ENCODE measurements at regions not wholly inside any gene's neighbourhood (a gene's known extent, or its start where the extent isn't known, plus 50 kb on each side); places are given as distances from the start of the nearest gene placed in this dataset.

DNA sequence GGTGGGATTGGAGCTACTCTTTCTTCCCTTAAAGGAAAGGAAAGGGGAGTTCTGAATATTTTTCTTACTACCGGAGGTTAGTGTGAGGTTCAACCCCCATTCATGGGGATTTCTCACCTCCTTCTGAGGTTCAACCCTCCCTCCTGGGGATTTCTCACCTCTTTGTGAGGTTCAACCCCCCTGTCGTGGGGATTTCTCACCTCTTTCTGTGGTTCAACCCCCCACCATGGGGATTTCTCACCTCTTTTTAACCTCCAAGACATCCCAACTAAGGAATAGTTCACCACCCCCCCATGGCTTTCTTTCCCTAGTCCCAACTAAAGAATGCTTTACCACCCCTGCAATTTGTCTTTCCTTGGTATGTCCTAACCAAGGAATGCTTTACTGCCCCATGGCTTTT is 520.3 kb downstream of the EDEM1 start:
- TF ChIP-seq, protein P1, sequence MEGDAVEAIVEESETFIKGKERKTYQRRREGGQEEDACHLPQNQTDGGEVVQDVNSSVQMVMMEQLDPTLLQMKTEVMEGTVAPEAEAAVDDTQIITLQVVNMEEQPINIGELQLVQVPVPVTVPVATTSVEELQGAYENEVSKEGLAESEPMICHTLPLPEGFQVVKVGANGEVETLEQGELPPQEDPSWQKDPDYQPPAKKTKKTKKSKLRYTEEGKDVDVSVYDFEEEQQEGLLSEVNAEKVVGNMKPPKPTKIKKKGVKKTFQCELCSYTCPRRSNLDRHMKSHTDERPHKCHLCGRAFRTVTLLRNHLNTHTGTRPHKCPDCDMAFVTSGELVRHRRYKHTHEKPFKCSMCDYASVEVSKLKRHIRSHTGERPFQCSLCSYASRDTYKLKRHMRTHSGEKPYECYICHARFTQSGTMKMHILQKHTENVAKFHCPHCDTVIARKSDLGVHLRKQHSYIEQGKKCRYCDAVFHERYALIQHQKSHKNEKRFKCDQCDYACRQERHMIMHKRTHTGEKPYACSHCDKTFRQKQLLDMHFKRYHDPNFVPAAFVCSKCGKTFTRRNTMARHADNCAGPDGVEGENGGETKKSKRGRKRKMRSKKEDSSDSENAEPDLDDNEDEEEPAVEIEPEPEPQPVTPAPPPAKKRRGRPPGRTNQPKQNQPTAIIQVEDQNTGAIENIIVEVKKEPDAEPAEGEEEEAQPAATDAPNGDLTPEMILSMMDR (IDR thresholded peaks at IDR 0.05), result no peak
- TF ChIP-seq POLR2A (IDR thresholded peaks at IDR 0.05), result no peak

All from Peyer's patch (tissue), 4 donors.